ENCODE measurements at regions not wholly inside any gene's neighbourhood (a gene's known extent, or its start where the extent isn't known, plus 50 kb on each side); places are given as distances from the start of the nearest gene placed in this dataset.

DNA sequence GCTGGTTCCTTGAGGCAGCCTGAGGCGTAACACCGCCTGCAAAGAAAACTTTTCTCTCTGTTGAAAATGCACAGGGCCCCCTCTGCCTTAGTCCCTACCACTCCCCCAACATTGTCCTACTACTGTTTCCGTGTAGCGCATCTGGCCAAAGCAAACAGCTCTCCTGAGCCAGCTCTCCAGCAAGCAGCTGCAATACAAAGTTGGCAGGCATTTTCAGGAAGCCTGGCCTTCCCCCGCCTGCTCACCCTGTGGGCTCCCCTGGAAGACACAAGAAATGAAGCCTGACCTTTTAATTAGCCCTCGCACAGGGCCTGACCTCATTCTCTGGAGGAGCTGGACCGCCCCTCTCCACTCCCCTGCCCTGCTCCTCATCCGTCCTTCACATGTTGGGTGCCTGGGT is 66.7 kb downstream of the SOX9 start:
- TF ChIP-seq, protein P1, sequence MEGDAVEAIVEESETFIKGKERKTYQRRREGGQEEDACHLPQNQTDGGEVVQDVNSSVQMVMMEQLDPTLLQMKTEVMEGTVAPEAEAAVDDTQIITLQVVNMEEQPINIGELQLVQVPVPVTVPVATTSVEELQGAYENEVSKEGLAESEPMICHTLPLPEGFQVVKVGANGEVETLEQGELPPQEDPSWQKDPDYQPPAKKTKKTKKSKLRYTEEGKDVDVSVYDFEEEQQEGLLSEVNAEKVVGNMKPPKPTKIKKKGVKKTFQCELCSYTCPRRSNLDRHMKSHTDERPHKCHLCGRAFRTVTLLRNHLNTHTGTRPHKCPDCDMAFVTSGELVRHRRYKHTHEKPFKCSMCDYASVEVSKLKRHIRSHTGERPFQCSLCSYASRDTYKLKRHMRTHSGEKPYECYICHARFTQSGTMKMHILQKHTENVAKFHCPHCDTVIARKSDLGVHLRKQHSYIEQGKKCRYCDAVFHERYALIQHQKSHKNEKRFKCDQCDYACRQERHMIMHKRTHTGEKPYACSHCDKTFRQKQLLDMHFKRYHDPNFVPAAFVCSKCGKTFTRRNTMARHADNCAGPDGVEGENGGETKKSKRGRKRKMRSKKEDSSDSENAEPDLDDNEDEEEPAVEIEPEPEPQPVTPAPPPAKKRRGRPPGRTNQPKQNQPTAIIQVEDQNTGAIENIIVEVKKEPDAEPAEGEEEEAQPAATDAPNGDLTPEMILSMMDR (IDR thresholded peaks at IDR 0.05; ENCODE audit: extremely low read depth in 1 of 2, insufficient read depth in 1 of 2, low read depth in 1 of 2, low read length in 2 of 2), result no peak
- TF ChIP-seq MYC (IDR thresholded peaks at IDR 0.05; ENCODE audit: low read depth, low read length) (no peak), EZH2 (IDR thresholded peaks at IDR 0.05; ENCODE audit: borderline replicate concordance, low read depth, low read length, severe bottlenecking) (no peak), POLR2A (IDR thresholded peaks at IDR 0.05; ENCODE audit: low read depth, low read length) (no peak), POLR2AphosphoS5 (IDR thresholded peaks at IDR 0.05; ENCODE audit: insufficient read depth, low read depth, low read length) (no peak), JUN (IDR thresholded peaks at IDR 0.05; ENCODE audit: borderline replicate concordance, insufficient read depth, insufficient read length, low read depth) (no peak)
- TF ChIP-seq, protein P2, sequence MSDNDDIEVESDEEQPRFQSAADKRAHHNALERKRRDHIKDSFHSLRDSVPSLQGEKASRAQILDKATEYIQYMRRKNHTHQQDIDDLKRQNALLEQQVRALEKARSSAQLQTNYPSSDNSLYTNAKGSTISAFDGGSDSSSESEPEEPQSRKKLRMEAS (IDR thresholded peaks at IDR 0.05; ENCODE audit: insufficient read depth, insufficient read length), result no peak
